Hepatocyte (in vitro differentiated cells): ENCODE measurements at regions not wholly inside any gene's neighbourhood (a gene's known extent, or its start where the extent isn't known, plus 50 kb on each side); places are given as distances from the start of the nearest gene placed in this dataset.

ENCODE experiments used
- DNase-seq: peaks from one replicate; pipeline ENCODE4 v3.0.0-alpha.2; 2016; ENCODE audit warnings: low spot score
- H2AFZ ChIP-seq: fragments of 200-600 bp; sonication (generic); 2 replicates; pipeline ENCODE4 v1.6.0; 2016; ENCODE audit warnings: antibody characterized with exemption, mild to moderate bottlenecking
- H3K27ac ChIP-seq: fragments of 200-600 bp; sonication (generic); 2 replicates; pipeline ENCODE4 v1.5.1; 2016; ENCODE audit warnings: mild to moderate bottlenecking
- H3K27me3 ChIP-seq: fragments of 200-600 bp; sonication (generic); 2 replicates; pipeline ENCODE4 v1.6.1; 2016
- H3K36me3 ChIP-seq: fragments of 200-600 bp; sonication (generic); replicated peaks from 2 replicates; pipeline ENCODE4 v1.5.1; 2016; ENCODE audit warnings: low read depth; ENCODE audit not compliant: insufficient read depth
- H3K4me1 ChIP-seq: fragments of 200-600 bp; sonication (generic); 2 replicates; pipeline ENCODE4 v1.5.1; 2016; ENCODE audit warnings: mild to moderate bottlenecking, moderate library complexity; ENCODE audit not compliant: insufficient read depth
- H3K4me2 ChIP-seq: fragments of 200-600 bp; sonication (generic); 2 replicates; pipeline ENCODE4 v1.6.0; 2016
- H3K4me3 ChIP-seq: fragments of 200-600 bp; sonication (generic); 2 replicates; pipeline ENCODE4 v1.5.1; 2016; ENCODE audit warnings: mild to moderate bottlenecking
- H3K79me2 ChIP-seq: fragments of 200-600 bp; sonication (generic); 2 replicates; pipeline ENCODE4 v1.6.0; 2017; ENCODE audit warnings: mild to moderate bottlenecking
- H3K9me2 ChIP-seq: fragments of 200-600 bp; sonication (generic); replicated peaks from 2 replicates; pipeline ENCODE4 v1.6.0; 2017; ENCODE audit warnings: mild to moderate bottlenecking; ENCODE audit not compliant: insufficient read depth
- H3K9me3 ChIP-seq: fragments of 200-600 bp; sonication (generic); 2 replicates; pipeline ENCODE4 v1.5.1; 2016; ENCODE audit warnings: low read depth, mild to moderate bottlenecking
- H4K20me1 ChIP-seq: fragments of 200-600 bp; sonication (generic); 2 replicates; pipeline ENCODE4 v1.6.0; 2016; ENCODE audit warnings: mild to moderate bottlenecking; ENCODE audit not compliant: insufficient read depth, poor library complexity, severe bottlenecking
- EZH2 ChIP-seq: fragments of 200-600 bp; sonication (generic); IDR thresholded peaks from 2 replicates; pipeline ENCODE4 v1.6.1; 2016; ENCODE audit warnings: antibody characterized with exemption, mild to moderate bottlenecking, borderline replicate concordance
- EZH2phosphoT487 ChIP-seq: fragments of 200-600 bp; sonication (generic); IDR thresholded peaks from one replicate; pipeline ENCODE4 v1.6.1; 2018; ENCODE audit warnings: antibody characterized with exemption, mild to moderate bottlenecking, low read depth, moderate library complexity; ENCODE audit not compliant: unreplicated experiment, severe bottlenecking
- WGBS: methylation state at CpG from one replicate; pipeline ENCODE4 v1.1.6; 2016; ENCODE audit warnings: low lambda C conversion rate; ENCODE audit errors: missing lambda C conversion rate; 5-methylcytosine and 5-hydroxymethylcytosine counted together
- TF ChIP-seq, protein P1 (sequence below): fragments of 200-600 bp; sonication (generic); IDR thresholded peaks from 2 replicates; pipeline ENCODE4 v1.5.1; 2016; ENCODE audit warnings: antibody characterized with exemption, mild to moderate bottlenecking; ENCODE audit not compliant: poor library complexity

DNA sequence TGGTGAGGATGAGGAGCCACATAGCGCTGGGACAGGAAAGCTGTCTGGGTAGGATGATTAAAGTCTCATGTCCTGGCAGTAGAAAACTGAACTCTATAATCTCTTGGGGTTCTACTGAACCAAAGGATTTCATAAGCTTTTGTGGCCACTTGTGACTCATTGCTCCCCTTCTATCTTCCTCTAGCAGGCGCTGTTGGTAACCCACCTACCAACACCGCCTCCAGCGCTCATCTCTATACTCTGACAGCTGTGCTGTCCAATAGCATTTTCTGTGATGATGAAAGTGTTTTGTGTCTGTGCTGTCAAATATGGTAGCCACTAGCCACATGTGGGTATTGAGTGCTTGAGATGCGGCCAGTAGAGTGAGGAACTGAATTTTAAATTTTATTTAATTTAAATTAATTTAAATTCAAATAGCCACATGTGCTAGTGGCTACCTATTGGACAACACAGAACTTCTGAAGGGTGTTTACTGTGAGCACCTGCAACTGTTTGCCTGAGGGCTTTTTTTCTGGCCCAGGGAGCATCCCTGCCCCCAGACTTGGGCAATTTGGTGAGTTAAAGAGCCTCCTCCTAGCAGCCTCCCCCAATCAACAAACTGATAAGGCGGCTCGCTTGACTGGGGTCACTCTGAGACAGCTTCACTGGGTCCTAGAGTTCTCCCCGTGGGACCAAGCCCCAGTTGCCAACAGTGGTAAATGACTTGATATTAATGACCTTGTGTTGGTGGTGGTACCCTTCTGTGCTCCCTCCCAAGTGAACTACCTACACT is 169.2 kb upstream of the ATP6AP2 start:
- WGBS: 67% methylated on average over 8 of the region's 8 CpGs
- H3K79me2 ChIP-seq: no peaks in the 10 kb centered on the region
- DNase-seq: no peak

DNA sequence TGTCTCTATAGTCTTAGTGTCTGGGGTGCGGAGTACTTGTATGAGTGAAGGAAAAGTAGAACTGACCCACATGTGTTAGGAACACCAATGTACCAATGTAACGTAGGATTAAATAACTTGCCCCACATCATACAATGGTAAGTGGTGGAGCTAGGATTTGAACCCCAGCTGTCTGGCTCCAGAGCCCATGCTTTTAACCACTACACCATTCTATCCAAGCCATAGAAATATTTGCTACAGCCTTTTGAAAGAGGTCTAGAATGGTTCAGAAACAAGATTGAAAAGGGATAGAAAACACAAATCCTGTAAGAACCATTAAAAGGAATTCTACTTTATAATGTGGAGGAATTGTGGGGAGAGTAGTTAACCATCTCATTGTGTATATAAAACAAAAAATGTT is 169.9 kb upstream of the ATP6AP2 start:
- no peak overlapping the region for H2AFZ ChIP-seq
- H3K4me3 ChIP-seq: no peak overlapping the region
- H3K4me1 ChIP-seq: no peaks in the 10 kb centered on the region
- no peaks in the 10 kb centered on the region for H3K9me3 ChIP-seq
- H3K79me2 ChIP-seq: no peaks in the 10 kb centered on the region
- no peak overlapping the region for H3K27ac ChIP-seq
- H4K20me1 ChIP-seq: no peaks in the 10 kb centered on the region
- H3K36me3 ChIP-seq: no peaks in the 10 kb centered on the region
- H3K27me3 ChIP-seq: no peaks in the 10 kb centered on the region
- DNase-seq: no peak
- no peaks in the 10 kb centered on the region for H3K9me2 ChIP-seq
- no peak overlapping the region for H3K4me2 ChIP-seq
- 97% methylated on average over 2 of the region's 2 CpGs for WGBS
- TF ChIP-seq EZH2phosphoT487 (no peak), EZH2 (no peak)
- TF ChIP-seq, protein P1, sequence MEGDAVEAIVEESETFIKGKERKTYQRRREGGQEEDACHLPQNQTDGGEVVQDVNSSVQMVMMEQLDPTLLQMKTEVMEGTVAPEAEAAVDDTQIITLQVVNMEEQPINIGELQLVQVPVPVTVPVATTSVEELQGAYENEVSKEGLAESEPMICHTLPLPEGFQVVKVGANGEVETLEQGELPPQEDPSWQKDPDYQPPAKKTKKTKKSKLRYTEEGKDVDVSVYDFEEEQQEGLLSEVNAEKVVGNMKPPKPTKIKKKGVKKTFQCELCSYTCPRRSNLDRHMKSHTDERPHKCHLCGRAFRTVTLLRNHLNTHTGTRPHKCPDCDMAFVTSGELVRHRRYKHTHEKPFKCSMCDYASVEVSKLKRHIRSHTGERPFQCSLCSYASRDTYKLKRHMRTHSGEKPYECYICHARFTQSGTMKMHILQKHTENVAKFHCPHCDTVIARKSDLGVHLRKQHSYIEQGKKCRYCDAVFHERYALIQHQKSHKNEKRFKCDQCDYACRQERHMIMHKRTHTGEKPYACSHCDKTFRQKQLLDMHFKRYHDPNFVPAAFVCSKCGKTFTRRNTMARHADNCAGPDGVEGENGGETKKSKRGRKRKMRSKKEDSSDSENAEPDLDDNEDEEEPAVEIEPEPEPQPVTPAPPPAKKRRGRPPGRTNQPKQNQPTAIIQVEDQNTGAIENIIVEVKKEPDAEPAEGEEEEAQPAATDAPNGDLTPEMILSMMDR: no peak

More for the DNA sequence above, 169.2 kb upstream of the ATP6AP2 start:
- Histone ChIP-seq H3K27ac (no peak overlapping the region), H2AFZ (no peak overlapping the region), H3K4me1 (no peaks in the 10 kb centered on the region), H3K4me2 (no peak overlapping the region), H3K27me3 (no peaks in the 10 kb centered on the region), H3K9me2 (no peaks in the 10 kb centered on the region), H3K36me3 (no peaks in the 10 kb centered on the region), H3K9me3 (no peaks in the 10 kb centered on the region), H3K4me3 (no peak overlapping the region), H4K20me1 (no peaks in the 10 kb centered on the region)
- TF ChIP-seq EZH2 (no peak), EZH2phosphoT487 (no peak)
- TF ChIP-seq, protein P1: no peak

DNA sequence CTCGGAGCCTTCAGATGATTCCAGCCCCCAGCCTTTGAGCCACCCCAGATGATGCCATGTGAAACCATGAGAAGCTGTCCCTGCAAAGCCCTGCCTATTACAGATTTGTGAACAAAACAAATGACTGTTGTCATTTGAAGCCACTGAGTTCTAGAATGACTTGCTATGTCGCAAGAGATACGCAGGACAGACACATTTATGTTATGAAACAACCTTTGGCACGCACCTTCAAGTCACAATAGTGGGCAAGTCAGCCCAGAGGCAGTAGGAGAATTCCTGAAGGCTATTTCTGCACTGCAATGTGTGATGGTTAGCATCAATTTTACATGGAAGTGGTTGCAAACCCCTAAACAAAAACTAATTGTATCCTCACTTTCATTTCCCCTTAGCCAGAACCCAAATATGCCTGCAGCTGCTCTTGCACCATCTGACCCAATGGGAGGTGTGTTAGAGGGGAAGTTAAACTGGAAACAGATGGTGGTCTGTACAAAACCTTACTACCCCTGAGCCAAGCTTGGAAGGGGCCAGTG is 174.4 kb upstream of the ATP6AP2 start:
- H3K36me3 ChIP-seq: no peaks in the 10 kb centered on the region
- 49% methylated on average over 4 of the region's 4 CpGs for WGBS
- no peaks in the 10 kb centered on the region for H3K79me2 ChIP-seq
- no peak overlapping the region for H2AFZ ChIP-seq
- TF ChIP-seq EZH2phosphoT487: no peak
- H3K4me1 ChIP-seq: peaks cover 8% of the 10 kb centered on the region
- H3K9me3 ChIP-seq: no peaks in the 10 kb centered on the region
- H3K4me2 ChIP-seq: no peak overlapping the region
- no peak for DNase-seq
- no peaks in the 10 kb centered on the region for H3K9me2 ChIP-seq
- H4K20me1 ChIP-seq: no peaks in the 10 kb centered on the region
- no peaks in the 10 kb centered on the region for H3K27me3 ChIP-seq
- H3K27ac ChIP-seq: no peak overlapping the region
- no peak overlapping the region for H3K4me3 ChIP-seq

DNA sequence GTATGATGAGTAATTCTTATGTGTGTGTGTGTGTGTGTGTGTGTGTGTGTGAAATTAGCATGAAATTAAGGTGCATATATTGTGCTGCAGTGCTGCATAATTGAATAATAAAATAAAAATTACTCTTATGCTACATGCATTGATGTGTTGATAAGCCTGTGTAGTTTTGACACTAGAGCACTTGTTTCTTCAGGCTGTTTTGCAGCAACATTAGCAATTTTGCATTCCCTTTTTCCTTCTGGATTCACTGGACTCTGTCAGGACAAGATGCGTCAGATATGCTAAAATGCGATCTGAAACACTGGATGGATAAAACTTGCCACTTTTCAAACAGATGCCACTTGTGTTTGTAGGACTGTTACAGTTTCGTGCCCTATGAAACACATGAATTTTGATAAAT is 175.4 kb upstream of the ATP6AP2 start:
- Histone ChIP-seq H3K36me3 (no peaks in the 10 kb centered on the region), H3K79me2 (no peaks in the 10 kb centered on the region), H3K27ac (no peak overlapping the region), H3K9me2 (no peaks in the 10 kb centered on the region), H3K4me3 (no peak overlapping the region), H3K4me2 (no peak overlapping the region), H4K20me1 (no peaks in the 10 kb centered on the region), H2AFZ (no peak overlapping the region), H3K4me1 (peaks cover 8% of the 10 kb centered on the region), H3K9me3 (no peaks in the 10 kb centered on the region), H3K27me3 (no peaks in the 10 kb centered on the region)
- 90% methylated on average over 3 of the region's 3 CpGs for WGBS
- TF ChIP-seq, protein P1: no peak
- TF ChIP-seq EZH2phosphoT487 (no peak), EZH2 (no peak)
- no peak for DNase-seq
